Inferior parietal cortex (tissue), 1 donor: ENCODE measurements at regions not wholly inside any gene's neighbourhood (a gene's known extent, or its start where the extent isn't known, plus 50 kb on each side); places are given as distances from the start of the nearest gene placed in this dataset.
"Not testable (repeated sequence)": the region's sequence is repeated elsewhere in the genome, so short reads cannot be mapped to it uniquely, and the experiment has no call there.

Experiments used
- DNase-seq: peaks from one replicate; pipeline ENCODE4 v3.0.0-alpha.2; 2016; ENCODE audit errors: extremely low spot score

- DNase-seq: no peak
Measured at GRCh38 chr4:64014647-64015046, 394.6 kb downstream of the TECRL start.

GRCh38 chr4:64001229-64001898 is 407.9 kb downstream of the TECRL start:
- no peak for DNase-seq

DNA sequence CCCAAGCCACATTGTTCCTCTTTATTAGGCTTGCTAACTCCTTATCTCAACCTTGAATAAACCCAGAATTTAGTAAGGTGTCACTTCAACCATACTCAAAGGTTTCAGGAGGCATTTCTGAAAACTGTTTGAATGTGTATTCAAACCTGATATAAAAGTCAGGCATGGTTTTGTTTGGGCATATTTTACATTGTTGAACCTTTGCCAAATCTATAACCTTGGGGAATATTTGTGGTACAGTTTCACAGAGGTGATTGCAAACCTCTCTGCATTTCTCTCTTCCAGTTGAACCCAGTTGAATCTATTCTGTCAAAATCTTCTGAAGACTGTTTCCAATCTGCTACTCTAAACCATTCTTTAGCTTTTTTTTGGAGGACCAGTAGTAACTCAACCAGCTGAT is 409.0 kb downstream of the TECRL start:
- DNase-seq: no peak

DNA sequence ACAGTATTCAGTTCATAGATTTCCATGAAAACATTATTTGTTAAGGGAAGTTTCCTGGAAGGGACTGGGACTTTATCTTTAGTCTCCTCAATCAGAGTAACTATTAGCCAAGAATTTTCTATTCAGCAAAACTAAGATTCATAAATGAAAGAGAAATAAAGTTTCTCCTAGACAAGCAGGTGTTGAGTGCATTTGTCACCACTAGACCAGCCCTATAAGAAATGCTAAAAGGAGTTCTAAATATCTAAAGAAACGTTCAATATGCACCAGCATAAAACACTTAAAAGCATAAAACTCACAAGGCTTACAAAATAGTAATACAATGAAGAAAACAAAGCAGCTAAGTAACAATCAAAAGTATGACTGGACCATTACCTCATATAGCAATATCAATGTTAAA is 423.0 kb downstream of the TECRL start:
- no peak for DNase-seq

- DNase-seq: no peak
Measured at GRCh38 chr4:63983224-63983623, 426.0 kb downstream of the TECRL start.

- no peak for DNase-seq
Measured at GRCh38 chr4:63965875-63966274, 443.4 kb downstream of the TECRL start.

GRCh38 chr4:63942706-63943286 is 466.5 kb downstream of the TECRL start:
- not testable (repeated sequence) for DNase-seq

GRCh38 chr4:63937961-63938360 is 471.3 kb downstream of the TECRL start:
- DNase-seq: no peak

- DNase-seq: no peak
Measured at GRCh38 chr4:63922146-63922545, 487.1 kb downstream of the TECRL start.

DNA sequence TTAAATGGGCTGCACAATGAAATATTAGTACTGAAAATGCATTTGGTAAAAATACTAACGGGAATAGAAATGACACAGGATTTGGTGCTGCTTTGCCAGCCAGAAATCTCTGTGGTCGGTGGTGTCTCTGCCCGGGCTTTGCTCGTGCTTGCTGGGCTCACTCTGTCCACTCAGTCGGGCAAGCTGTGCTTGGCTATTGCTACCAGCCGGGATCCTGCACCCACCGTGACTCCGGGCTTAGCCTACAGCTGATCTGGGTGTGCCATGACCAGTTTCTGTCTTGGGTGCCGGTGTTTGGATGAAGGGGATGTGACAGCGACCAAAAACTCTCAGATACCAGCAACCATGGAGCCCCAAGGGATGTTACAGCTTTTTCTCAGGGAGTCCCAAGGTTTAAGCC is 487.7 kb downstream of the TECRL start:
- DNase-seq: no peak

DNA sequence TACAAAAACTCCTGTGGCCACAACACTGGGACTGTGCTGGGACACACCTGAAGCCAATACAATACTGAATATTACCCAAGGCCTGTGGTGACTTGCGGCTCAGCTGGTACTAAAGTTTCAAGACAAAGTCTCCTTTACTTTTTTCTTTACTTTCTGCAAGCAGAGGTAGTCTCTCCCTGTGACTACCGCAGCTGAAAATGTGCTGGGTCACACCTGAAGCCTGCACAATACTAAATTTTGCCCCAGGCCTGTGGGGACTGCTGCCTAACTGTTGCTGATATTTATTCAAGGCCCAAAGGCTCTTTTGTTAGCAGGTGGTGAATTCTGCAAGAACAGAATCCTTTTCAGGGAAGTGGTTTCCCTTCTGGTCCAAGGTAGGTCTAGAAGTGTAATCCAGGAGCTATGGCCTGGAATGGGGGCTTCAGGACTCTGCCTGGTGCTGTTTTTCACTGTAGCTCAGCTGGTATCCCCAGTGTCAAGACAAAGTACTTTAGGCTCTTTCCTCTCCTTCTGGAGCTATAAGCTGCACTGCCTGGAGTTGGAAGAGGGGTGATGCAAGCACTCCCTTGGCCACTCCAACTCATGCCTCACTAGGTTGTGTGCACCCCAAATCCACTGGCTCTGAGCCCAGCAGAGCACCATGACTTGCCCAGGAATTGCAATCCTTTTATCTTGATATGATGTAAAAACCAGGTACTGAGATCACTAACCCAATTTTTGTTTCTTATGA is 489.4 kb downstream of the TECRL start:
- DNase-seq: no peak

- no peak for DNase-seq
Measured at GRCh38 chr4:63906660-63907183, 502.5 kb downstream of the TECRL start.

DNA sequence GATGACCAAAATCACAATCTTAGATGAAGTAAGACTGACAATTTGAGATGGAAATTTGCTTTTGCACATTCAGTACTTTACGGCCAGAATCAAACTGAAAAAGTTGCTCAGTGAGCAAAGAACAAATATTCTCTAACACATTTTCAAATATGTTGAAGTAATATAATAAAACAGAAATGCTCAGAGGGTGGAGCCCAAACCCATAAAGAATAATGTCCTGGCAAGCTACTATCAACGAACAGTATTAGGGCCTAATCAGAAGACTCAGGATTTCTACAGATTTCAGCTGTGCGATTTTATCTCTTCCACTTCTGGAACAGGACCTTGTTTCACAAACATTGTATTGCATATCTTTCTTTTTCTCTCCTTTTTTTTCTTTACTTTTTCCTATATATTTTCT is 505.0 kb downstream of the TECRL start:
- no peak for DNase-seq

- DNase-seq: no peak
Measured at GRCh38 chr4:63901304-63901703, 507.9 kb downstream of the TECRL start.

DNA sequence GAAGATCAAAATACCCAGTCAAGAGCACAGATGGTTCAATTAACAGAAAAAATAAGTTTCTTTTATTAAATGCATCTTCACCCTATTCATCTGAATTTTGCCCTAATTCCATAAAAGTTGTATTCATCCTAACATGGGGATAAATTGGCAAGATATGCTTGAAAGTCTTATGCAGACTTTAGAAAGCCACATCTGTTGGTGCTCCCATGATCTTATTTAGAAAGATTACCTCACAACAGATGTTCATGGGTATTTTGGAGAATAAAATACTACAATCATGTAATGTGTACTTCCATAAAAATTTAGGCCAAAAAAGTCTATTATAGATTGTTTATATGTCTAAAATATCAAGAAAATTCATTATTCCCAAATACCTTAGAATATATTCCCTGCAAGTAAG is 510.3 kb downstream of the TECRL start:
- DNase-seq: no peak

DNA sequence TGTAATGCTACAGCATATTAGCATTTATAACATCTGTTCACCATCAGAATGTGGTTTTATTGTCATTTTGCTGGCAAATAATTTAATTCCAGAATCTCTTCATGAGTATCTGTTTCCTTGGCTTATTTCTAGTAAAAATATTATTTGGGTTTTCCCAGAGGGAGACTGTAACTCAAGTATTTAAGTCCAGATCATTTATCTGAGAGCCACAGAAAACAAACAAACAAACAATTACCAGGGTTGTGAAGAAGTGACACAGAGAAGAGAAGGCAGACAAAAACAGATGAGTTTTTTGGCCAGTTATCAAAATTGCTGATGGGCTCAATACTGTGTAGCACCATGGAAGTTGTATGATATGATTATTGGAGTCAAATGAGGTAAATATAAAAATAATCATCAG is 515.1 kb downstream of the TECRL start:
- DNase-seq: no peak

DNA sequence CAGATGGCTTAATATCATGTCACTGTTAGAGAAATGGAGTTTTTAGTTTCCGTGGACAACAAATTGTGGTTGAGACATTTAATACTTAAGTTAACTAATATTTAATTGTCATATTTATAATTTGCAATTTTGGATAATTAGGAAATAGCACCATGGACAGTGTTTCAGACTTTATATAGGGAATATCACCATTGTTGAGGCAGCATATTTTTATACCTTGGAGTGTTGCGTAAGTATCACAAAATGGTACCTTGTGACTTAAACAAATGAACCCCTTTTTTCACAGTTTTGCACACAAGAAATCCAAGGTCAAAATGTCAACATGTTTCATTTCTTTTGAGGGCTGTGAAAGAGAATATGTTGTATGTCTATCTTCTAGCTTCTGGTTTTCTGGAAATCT is 539.9 kb downstream of the TECRL start:
- DNase-seq: no peak

DNA sequence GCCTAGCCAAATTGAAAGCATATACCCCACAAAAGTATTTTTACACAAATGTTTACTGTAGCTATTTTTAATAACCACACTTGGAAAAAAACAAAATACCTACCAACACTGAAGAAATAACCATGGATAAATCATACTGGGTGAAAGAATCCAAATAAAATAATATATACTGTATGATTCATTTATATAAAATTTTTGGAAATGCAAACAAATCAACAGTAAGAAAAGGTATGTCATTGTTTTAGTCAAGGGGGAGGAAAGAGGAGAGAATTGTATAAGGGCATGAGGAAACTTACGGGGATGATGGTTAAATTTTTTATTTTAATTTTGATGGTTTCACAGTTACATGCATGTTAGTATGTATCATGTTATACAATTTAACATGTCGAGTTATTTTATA is 557.8 kb downstream of the TECRL start:
- no peak for DNase-seq

DNA sequence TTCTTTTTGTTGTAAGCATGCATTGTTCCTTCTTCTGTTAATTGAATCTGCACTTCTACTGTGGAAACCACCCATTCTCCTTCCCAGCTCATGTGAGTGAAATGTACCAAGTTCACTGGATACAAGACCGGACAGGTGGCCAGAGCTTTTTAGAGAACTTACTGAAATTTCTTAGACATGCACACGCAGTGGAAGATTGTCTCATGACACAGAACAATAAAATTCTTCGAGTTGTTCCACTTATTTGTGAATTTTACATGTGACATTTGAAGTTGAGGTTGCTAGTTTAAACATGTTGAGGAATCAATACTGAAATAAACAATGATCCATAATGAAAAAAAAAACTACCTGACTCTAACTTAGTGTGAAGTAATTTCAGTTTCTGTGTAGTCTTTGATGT is 568.0 kb downstream of the TECRL start:
- no peak for DNase-seq

DNA sequence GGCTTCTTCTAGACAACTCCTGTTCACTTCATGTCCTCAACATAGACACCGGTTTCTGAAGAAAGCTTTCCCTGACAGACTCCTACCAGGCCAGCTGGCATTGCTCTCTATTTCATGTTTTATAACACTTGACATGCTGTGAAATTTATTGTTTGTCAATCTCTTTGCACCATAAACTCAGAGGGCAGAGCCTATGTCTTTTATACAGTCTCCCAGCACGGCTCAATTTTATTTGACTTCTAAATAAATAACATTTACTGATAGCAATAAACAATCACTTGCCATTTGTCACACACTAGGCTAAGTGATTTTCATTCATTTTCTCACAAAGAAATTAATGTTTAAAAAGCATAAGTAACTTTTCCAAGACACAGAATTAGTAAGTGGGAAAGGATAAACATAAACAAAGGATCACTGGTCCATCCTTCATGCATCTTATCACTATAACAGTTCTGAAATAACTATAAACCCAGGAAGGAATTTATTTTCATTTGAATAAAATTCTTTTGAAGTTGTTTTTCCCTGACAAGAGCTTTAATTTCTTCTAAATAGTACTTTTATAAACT is 577.6 kb downstream of the TECRL start:
- DNase-seq: no peak

- DNase-seq: no peak
Measured at GRCh38 chr4:63817196-63817865, 591.9 kb downstream of the TECRL start.
